ENCODE measurements at regions not wholly inside any gene's neighbourhood (a gene's known extent, or its start where the extent isn't known, plus 50 kb on each side); places are given as distances from the start of the nearest gene placed in this dataset.

- TF ChIP-seq CTCF (IDR thresholded peaks at IDR 0.05; ENCODE audit: insufficient read depth, low read depth, low read length) (no peak), EZH2 (IDR thresholded peaks at IDR 0.05; ENCODE audit: insufficient read depth, low read length) (no peak)
These were observed 63.6 kb upstream of the ARHGAP24 start for GRCh38 chr4:85411386-85411785.
